OCI-LY3 (cell line): ENCODE measurements at regions not wholly inside any gene's neighbourhood (a gene's known extent, or its start where the extent isn't known, plus 50 kb on each side); places are given as distances from the start of the nearest gene placed in this dataset.

ENCODE experiments used
- H2AFZ ChIP-seq: fragments of 200-600, 300-600 bp; shearing (Covaris generic); 2 replicates; pipeline ENCODE4 v1.6.0; 2014; ENCODE audit warnings: antibody characterized with exemption, low read depth, low read length
- H3K27ac ChIP-seq: fragments of 200-600, 300-600 bp; sonication (generic); 2 replicates; pipeline ENCODE4 v1.5.1; 2014; ENCODE audit warnings: mild to moderate bottlenecking, low read length, moderate library complexity, mixed read lengths
- H3K27me3 ChIP-seq: fragments of 200-600, 300-600 bp; sonication (generic); 2 replicates; pipeline ENCODE4 v1.6.1; 2014; ENCODE audit warnings: low read depth, low read length, mixed read lengths
- H3K36me3 ChIP-seq: fragments of 200-600, 300-600 bp; sonication (generic); replicated peaks from 2 replicates; pipeline ENCODE3; 2014; ENCODE audit warnings: low read depth, low read length, mixed read lengths
- H3K4me1 ChIP-seq: fragments of 300-600, 200-600 bp; sonication (generic); 2 replicates; pipeline ENCODE4 v1.6.1; 2014; ENCODE audit warnings: low read length, mixed read lengths
- H3K4me2 ChIP-seq: fragments of 200-600, 300-600 bp; sonication (generic); 2 replicates; pipeline ENCODE4 v1.6.1; 2014; ENCODE audit warnings: low read length, mixed read lengths
- H3K4me3 ChIP-seq: fragments of 300-600, 200-600 bp; sonication (generic); 2 replicates; pipeline ENCODE4 v1.5.1; 2014; ENCODE audit warnings: antibody characterized with exemption, mild to moderate bottlenecking, low read length, moderate library complexity
- H3K79me2 ChIP-seq: fragments of 300-600, 200-600 bp; shearing (Covaris generic); 2 replicates; pipeline ENCODE4 v1.6.1; 2014; ENCODE audit warnings: mild to moderate bottlenecking, low read length, mixed read lengths
- H3K9ac ChIP-seq: fragments of 300-600, 200-600 bp; shearing (Covaris generic); 2 replicates; pipeline ENCODE4 v1.6.0; 2014; ENCODE audit warnings: mild to moderate bottlenecking, low read length, moderate library complexity
- H3K9me3 ChIP-seq: fragments of 200-600, 300-600 bp; shearing (Covaris generic); 2 replicates; pipeline ENCODE4 v1.6.1; 2014; ENCODE audit warnings: low read length, mixed read lengths; ENCODE audit not compliant: insufficient read depth
- H4K20me1 ChIP-seq: fragments of 200-600, 300-600 bp; sonication (generic); 2 replicates; pipeline ENCODE4 v1.6.1; 2016; ENCODE audit warnings: low read length, mixed read lengths; ENCODE audit not compliant: insufficient read depth
- CTCF ChIP-seq: fragments of 200-600, 300-600 bp; sonication (generic); IDR thresholded peaks from 2 replicates; pipeline ENCODE4 v1.5.1; 2014; ENCODE audit warnings: antibody characterized with exemption, low read length, low read depth
- EZH2phosphoT487 ChIP-seq: fragments of 200-600 bp; shearing (Covaris generic); IDR thresholded peaks from 2 replicates; pipeline ENCODE4 v1.6.1; 2018; ENCODE audit warnings: antibody characterized with exemption, mixed run types, low read depth

- no peak for TF ChIP-seq CTCF
- no peak for TF ChIP-seq EZH2phosphoT487
- H3K79me2 ChIP-seq = no peaks in the 10 kb centered on the region
- H3K36me3 ChIP-seq = no peaks in the 10 kb centered on the region
- H2AFZ ChIP-seq = no peak overlapping the region
- no peak overlapping the region for H3K9ac ChIP-seq
- H3K4me2 ChIP-seq = no peak overlapping the region
- no peak overlapping the region for H3K27ac ChIP-seq
- H3K4me1 ChIP-seq = no peaks in the 10 kb centered on the region
- H3K27me3 ChIP-seq = no peaks in the 10 kb centered on the region
- no peak overlapping the region for H3K4me3 ChIP-seq
- no peaks in the 10 kb centered on the region for H3K9me3 ChIP-seq
- H4K20me1 ChIP-seq = no peaks in the 10 kb centered on the region
These were observed 175.6 kb upstream of the ANKRD28 start for GRCh38 chr3:15973414-15973813.

GRCh38 chr3:15973940-15974339 lies 176.2 kb upstream of the ANKRD28 start:
- no peaks in the 10 kb centered on the region for H3K4me1 ChIP-seq
- no peak overlapping the region for H3K27ac ChIP-seq

GRCh38 chr3:15974647-15975046 lies 176.9 kb upstream of the ANKRD28 start:
- Histone ChIP-seq H3K27ac (no peak overlapping the region), H3K27me3 (no peaks in the 10 kb centered on the region), H3K9me3 (no peaks in the 10 kb centered on the region), H3K9ac (no peak overlapping the region), H3K4me1 (no peaks in the 10 kb centered on the region), H2AFZ (0 out of 2 replicates have a peak overlapping the region, but pooled peaks have one; percentile 5), H3K4me2 (no peak overlapping the region), H4K20me1 (no peaks in the 10 kb centered on the region), H3K79me2 (no peaks in the 10 kb centered on the region), H3K4me3 (no peak overlapping the region), H3K36me3 (no peaks in the 10 kb centered on the region)
- no peak for TF ChIP-seq EZH2phosphoT487
- TF ChIP-seq CTCF = peak; percentile 49

More at GRCh38 chr3:15973940-15974339, 176.2 kb upstream of the ANKRD28 start:
- no peak overlapping the region for H3K9ac ChIP-seq
- no peaks in the 10 kb centered on the region for H3K79me2 ChIP-seq
- TF ChIP-seq CTCF = no peak
- no peaks in the 10 kb centered on the region for H3K36me3 ChIP-seq
- H3K27me3 ChIP-seq = no peaks in the 10 kb centered on the region
- H3K4me3 ChIP-seq = no peak overlapping the region
- H2AFZ ChIP-seq = no peak overlapping the region
- H3K9me3 ChIP-seq = no peaks in the 10 kb centered on the region
- H4K20me1 ChIP-seq = no peaks in the 10 kb centered on the region
- no peak overlapping the region for H3K4me2 ChIP-seq

- Histone ChIP-seq H2AFZ (no peak overlapping the region), H3K27ac (no peak overlapping the region), H3K36me3 (no peaks in the 10 kb centered on the region), H3K4me1 (no peaks in the 10 kb centered on the region), H4K20me1 (no peaks in the 10 kb centered on the region), H3K9ac (no peak overlapping the region), H3K27me3 (no peaks in the 10 kb centered on the region), H3K9me3 (no peaks in the 10 kb centered on the region), H3K4me3 (no peak overlapping the region), H3K79me2 (no peaks in the 10 kb centered on the region), H3K4me2 (no peak overlapping the region)
- no peak for TF ChIP-seq EZH2phosphoT487
- TF ChIP-seq CTCF = no peak
These were observed 178.7 kb upstream of the ANKRD28 start for GRCh38 chr3:15976524-15976923.
